HG02943 (cell line): ENCODE measurements at regions not wholly inside any gene's neighbourhood (a gene's known extent, or its start where the extent isn't known, plus 50 kb on each side); places are given as distances from the start of the nearest gene placed in this dataset.
"Not testable (repeated sequence)": the region's sequence is repeated elsewhere in the genome, so short reads cannot be mapped to it uniquely, and the experiment has no call there.

Experiments
- ATAC-seq: cut with Tn5 transposase; IDR thresholded peaks from one replicate; pipeline ENCODE4 v1.9.1; 2021; ENCODE audit warnings: mild to moderate bottlenecking, low read depth, moderate library complexity; ENCODE audit not compliant: unreplicated experiment

DNA sequence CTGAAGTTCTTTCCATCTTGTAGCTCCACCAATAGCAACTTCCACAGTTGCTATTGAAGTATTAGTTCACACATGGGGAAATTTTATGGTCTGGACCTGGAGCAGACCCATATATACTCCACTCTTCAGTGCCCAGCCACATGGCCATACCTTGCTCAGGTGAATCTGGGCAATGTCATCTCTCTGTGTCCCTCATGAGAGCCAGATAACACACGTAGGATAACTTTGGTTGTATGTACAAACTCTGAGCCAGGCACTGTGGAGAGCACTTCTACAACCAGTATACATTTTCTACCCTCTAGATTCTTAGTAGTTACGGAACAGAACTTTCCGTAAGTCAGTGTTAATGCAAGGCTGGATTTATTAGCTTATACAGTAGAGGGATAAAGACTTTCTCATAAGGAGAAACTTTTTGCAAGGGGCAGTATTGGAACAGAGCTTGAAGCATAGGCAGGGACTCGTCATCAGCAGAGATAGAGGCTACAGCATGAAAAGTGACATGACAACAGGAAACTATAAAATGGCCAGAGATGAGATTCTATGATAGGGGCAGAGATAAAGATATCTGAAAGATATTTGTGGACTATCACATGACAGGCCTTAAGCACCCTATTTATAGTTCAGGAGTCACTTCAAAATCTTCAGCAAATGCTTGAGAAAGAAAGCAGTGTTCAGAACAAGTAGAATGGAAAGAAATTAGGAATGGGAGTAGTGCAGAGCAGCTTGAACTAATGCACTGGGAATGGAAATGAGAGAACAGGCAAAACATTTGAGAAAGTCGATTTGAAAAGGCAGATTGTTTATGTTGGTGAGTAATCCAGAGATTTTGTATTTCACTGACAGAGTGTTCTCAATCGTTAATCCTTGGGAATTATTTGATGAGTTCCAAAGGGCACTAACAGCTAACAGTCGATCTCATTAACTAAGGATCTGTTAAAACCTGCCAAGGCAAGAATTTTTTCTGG, 481.8 kb downstream of the USP25 start:
- ATAC-seq: no peak

- no peak for ATAC-seq
Observed at GRCh38 chr21:16213518-16213917, 483.7 kb downstream of the USP25 start.

- ATAC-seq: no peak
Observed at GRCh38 chr21:16215193-16215592, 485.4 kb downstream of the USP25 start.

DNA sequence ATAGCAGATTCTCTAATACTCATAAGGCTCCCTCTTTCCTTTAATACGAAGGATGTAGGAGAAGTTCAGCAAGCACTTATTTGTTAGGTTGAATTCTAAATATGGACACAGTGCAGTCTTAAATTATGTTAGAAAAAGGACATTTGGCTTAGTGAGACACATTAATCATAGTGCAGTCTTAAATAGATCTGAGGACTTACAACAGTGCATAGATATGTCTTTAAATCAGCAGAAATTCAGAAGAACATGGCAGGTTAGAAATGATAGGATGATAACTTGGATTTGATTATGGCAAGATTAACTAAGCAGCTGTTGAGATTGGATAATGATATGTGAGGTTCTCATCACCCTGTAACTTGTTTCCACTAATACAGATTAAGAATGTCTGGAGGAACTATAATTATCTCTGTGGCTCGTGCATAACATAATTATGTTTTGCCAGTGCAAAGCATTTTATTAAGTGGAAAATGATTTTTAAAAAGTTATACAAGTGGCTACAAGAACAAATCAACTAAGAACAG, 485.9 kb downstream of the USP25 start:
- no peak for ATAC-seq

DNA sequence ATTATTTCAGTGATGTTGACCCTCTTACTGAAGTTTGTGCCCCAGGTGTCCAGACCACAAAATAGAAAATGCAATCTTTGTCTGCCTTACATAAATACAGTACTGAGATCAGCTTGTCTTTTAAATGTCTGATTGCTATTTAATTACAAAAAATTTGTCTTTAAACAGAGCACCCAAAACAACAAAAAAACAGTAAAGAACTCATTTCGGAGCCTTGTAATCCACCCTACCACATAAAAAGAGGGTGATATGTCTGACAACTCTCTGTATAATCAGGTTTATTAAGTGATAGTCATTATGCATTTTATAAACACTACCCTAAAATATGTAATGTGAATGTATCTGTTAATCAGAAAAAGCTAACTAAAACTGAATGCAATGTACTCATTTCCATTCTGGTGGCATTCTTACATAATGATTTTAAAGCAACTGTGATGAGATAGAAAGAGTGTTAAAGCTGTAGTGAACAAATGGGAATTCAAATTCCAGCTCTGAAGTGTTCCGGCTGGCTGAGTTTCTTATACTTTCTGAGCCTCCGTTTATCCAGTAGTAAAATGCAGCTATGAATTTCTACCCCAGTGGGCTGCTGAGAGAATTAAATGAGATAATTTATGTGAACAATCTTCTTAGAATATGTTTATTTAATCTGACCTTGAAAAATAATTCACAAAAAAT, 486.6 kb downstream of the USP25 start:
- no peak for ATAC-seq

- ATAC-seq: no peak
Observed at GRCh38 chr21:16218682-16219343, 489.0 kb downstream of the USP25 start.

GRCh38 chr21:16224756-16225155, 495.0 kb downstream of the USP25 start:
- not testable (repeated sequence) for ATAC-seq

DNA sequence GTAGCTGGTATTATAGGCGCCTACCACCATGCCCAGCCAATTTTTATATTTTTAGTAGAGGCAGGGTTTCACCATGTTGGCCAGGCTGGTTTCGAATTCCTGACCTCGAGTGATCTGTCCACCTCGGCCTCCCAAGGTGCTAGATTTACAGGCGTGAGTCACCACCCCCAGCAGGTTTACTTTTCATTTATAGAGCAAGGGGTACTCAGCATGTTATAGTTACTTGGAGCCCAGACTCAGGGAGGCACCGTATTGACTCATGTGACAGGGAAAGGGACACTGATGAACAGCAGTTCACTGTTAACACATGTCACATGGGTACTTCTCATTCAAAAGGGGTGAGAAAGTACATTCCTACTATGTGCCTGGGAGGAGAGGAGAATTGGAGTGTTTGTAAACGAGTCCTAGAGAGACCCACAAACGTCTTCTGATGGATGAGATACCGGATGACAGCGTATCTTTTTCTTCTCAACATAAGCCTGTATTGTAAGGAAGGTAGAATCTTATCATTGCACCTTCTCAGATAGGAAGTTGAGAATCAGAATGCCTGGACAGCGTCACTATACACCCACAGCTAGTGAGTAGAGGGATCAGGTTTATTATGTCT, 510.0 kb downstream of the USP25 start:
- ATAC-seq: no peak

DNA sequence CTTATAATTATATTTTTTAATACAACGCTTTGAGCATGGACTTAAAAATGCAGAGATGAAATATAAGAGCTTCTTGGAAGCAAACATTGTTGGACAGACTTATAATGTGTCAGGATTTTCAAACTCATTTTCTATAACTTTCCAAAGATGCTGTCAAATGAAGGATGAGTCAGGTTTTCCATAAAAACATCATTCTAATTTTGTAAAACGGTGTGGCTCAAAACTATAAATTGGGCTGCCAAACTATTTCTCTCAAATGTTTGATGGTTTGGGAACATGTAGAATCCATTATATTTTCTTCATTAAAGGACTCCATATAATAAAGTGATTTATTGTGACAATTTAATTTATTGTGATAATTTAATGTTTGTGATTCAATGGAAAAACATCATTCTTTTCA, 511.2 kb downstream of the USP25 start:
- no peak for ATAC-seq

DNA sequence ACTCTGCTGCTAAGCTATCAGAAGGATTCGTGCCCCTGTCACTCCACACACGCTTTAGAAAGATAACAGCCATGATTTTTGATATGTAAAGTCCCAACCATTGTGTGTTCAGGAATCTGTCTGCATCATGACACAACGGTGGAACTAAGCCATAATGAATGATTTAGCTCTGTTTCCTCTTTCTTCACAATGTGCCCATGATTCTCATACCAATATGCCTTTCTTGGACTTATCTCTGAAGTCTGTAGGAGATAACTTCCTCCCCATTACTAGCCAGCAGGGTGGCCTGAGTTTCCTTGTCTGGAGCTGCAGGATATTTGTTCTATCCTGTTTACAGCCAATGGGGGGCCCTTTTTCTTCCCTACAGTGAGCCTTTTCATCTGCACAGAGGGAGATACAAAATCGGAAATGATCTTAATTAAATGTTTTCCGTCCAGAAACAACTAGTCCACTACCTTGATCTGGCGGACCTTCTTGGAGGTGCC, 511.7 kb downstream of the USP25 start:
- no peak for ATAC-seq

- no peak for ATAC-seq
Observed at GRCh38 chr21:16243396-16243795, 513.6 kb downstream of the USP25 start.

DNA sequence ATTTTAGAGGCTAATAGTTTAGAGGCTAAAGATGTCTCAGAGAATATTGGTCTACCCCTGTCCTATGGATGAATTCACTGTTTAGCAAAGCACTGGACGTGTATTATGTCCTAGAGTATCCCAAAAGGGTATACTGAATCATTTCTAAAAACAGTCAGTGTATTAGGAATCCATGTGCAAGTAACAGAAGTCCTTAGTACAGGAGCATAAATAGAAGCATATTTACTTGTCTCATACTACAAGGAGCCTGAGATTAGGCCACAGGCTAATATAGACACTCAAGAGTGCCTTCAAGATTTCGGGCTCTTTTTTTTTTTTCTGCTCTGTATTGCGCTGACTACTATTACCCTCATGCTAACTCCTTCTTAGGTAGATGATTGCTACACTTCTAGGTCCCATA, 518.9 kb downstream of the USP25 start:
- no peak for ATAC-seq

DNA sequence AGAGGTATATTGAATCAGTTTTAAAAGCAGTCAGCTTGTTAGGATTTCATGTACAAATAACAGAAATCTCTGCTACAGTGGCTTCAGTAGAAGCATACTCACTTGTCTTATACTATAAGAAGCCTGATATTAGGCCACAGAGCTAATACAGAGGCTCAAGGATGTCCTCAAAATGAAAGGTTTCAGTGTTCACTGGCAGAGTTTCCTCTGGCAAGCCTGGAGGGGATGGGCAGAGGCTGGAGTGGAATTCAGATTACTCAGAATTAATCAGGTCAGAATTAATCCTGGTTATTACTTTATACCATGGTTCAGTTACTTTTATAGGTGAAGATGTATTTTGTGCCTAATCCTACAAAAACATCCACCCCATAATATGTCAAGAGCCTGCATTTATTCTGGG, 520.5 kb downstream of the USP25 start:
- ATAC-seq: no peak

DNA sequence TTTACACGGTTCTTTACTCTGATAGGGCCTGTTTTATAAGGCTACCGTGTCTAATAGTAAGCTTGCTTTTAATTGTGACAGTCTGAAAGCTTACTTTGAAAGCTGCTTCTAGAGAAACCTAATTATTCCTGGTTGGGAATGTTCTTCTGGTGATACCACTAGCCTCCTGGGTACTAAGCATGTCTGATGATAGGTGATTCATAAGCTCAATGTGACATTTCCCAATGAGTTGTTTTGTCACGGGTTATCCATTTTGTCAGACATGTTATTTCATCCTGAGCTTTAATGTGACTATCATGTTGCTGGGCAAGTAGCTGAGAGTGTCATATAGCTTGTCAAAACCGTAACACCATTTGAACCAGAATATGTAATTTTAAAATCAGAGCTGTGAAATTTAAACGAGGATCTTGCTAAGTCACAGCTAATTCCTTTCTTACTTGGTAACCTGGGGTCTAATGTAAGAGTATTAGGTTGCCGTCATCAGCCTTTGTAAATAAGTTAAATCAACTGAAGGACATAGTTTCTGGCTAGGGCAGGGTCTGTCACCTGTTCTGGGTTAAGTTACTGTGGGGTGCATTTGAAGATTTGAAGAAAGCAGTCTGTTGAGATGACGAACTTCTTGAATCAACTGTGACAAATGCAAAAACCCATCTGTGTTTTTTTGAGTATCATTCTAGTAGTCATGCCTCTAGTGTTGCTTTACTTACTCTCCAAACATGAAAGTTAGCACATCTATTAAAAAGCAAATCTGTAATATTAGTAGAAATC, 529.2 kb downstream of the USP25 start:
- ATAC-seq: no peak

DNA sequence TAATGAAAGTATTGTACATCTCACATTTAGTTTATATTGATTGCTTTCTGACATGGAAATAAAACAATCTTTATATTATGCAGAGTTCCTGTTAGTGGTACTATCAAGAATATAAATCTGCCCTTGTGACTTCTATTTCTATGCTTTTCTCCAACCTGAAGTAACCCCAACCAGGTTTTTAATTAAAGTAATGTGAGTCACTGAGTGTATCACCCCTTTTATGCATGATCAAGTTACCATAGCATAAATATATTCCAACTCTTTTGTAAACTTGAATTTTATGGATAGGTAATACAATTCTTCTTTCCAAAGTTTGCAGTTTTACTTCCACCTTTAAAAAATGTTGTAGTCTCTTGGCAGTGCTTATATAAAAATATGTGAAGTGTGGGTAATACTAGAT, 532.3 kb downstream of the USP25 start:
- no peak for ATAC-seq

- no peak for ATAC-seq
Observed at GRCh38 chr21:16264319-16264718, 534.5 kb downstream of the USP25 start.

DNA sequence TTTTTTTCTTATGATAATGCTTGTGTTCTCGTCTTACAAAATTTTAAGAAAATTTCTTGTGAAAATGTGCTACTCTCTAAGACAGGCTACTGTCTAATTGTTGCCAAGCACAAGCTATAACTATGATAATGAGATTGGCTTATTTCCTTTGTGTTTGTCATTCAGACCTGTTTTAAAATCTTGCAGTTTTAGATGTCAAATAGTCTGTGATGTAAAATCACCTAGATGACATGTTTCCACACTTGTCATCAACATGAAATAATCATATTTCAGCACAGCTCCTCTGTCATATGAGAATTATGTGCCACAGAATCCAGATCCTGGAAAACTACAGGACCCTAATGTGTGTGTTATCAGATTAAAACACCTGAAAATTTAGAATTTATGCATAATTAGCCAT, 539.7 kb downstream of the USP25 start:
- no peak for ATAC-seq

- ATAC-seq: no peak
Observed at GRCh38 chr21:16279731-16280581, 550.2 kb downstream of the USP25 start.

DNA sequence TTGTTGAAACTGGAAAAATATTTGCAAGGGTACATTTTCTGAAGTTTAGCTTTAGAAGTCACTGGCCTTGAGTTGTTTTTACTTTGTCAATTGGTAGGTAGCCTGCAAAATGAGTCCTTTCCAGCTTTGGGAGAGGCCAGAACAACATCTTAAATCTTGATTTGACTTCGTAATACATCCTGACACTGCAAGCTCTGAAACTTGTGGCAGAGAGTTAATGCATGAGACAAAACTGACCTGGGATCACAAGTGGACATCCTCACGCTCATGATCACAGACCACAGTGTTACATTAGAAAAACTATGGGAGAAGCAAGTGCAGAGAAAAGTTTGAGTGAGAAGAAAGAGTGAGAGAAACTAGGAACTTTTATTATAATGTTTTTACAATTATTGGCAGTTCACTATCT, 550.9 kb downstream of the USP25 start:
- ATAC-seq: no peak
